Subcutaneous abdominal adipose tissue (tissue), 5 donors: ENCODE measurements at regions not wholly inside any gene's neighbourhood (a gene's known extent, or its start where the extent isn't known, plus 50 kb on each side); places are given as distances from the start of the nearest gene placed in this dataset.

ENCODE experiments used
- H3K27ac ChIP-seq: one replicate; pipeline ENCODE4 v1.7.0; 2013; ENCODE audit warnings: low read depth, mild to moderate bottlenecking, inconsistent platforms, low read length, moderate library complexity
- H3K27me3 ChIP-seq, 5 donors: one replicate each; pipeline ENCODE4 v1.7.0; 2013; ENCODE audit warnings: low read length in 5 of 5, inconsistent platforms in 1 of 5; ENCODE audit not compliant: control insufficient read depth in 5 of 5, insufficient read depth in 4 of 5
- H3K36me3 ChIP-seq, 5 donors: one replicate each; pipeline ENCODE4 v1.7.0; 2013; ENCODE audit warnings: low read length in 5 of 5; ENCODE audit not compliant: control insufficient read depth in 5 of 5, insufficient read depth in 5 of 5
- H3K4me1 ChIP-seq, 5 donors: one replicate each; pipeline ENCODE4 v1.7.0; 2013; ENCODE audit warnings: low read length in 5 of 5, mild to moderate bottlenecking in 3 of 5, moderate library complexity in 1 of 5; ENCODE audit not compliant: control insufficient read depth in 5 of 5, insufficient read depth in 5 of 5
- H3K4me3 ChIP-seq, 5 donors: one replicate each; pipeline ENCODE4 v1.7.0; 2013; ENCODE audit warnings: low read length in 5 of 5, low read depth in 1 of 5
- H3K9ac ChIP-seq, 5 donors: one replicate each; pipeline ENCODE4 v1.7.0; 2013; ENCODE audit warnings: low read length in 5 of 5, mild to moderate bottlenecking in 4 of 5, moderate library complexity in 3 of 5
- H3K9me3 ChIP-seq, 5 donors: one replicate each; pipeline ENCODE4 v1.7.0; 2013; ENCODE audit warnings: low read length in 5 of 5; ENCODE audit not compliant: control insufficient read depth in 5 of 5
- donor health status: healthy.
- donor health status: healthy.
- donor health status: healthy.
- donor health status: healthy.
- donor health status: healthy.

DNA sequence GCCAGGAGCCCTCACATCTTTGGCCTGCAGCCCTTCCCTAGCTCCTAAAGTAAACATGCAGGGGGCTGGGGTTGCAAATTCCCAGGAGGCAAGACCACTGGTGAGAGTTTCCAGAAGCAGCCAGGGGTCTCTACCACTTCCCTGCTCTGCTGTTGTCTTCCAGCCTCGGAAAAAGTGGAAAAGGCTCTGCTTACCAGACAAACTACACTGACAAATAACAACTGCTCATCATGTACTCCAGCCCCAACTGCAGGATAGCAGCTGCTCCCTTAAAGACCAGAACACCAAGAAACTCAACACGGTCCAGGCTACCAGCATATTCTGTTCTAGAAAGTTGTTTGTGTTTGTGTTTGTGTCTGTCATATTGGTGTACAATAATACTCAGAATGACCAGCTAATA lies 187.5 kb upstream of the MARCKS start:
- no peaks in the 10 kb centered on the region for H3K36me3 ChIP-seq
- no peaks in the 10 kb centered on the region for H3K9me3 ChIP-seq
- H3K4me1 ChIP-seq = peaks cover 8 to 29% (median 26%) of the 10 kb centered on the region in 5 donors
- H3K27me3 ChIP-seq = no peaks in the 10 kb centered on the region
- no peak overlapping the region for H3K4me3 ChIP-seq
- H3K27ac ChIP-seq = no peak overlapping the region
- H3K9ac ChIP-seq = no peak overlapping the region

DNA sequence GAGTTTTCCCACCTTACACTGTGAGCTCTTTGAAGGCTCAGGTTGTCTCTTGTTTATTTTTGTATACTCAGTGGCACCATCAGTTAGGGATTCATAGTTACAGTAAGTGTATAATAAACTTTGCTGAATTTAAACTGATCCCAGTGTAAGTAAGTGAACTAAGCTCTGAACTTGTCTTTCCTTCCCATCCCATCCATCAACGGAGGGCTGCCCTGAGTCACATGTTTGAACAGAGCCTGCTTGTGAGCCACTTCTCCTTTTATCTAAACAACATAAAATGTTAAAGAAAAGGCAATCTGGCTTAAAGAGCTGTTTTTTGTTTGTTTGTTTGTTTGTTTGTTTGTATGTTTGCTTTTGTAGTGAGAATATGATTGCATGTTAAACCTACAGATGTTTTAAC lies 185.7 kb upstream of the MARCKS start:
- H3K9ac ChIP-seq = peak overlapping the region in 1 of 5 donors; percentile 33
- H3K36me3 ChIP-seq = no peaks in the 10 kb centered on the region
- H3K9me3 ChIP-seq = no peaks in the 10 kb centered on the region
- no peak overlapping the region for H3K27ac ChIP-seq
- no peaks in the 10 kb centered on the region for H3K27me3 ChIP-seq
- no peak overlapping the region for H3K4me3 ChIP-seq
- peaks cover 8 to 29% (median 26%) of the 10 kb centered on the region in 5 donors for H3K4me1 ChIP-seq

GRCh38 chr6:113672491-113673149 lies 184.5 kb upstream of the MARCKS start:
- Histone ChIP-seq H3K27me3 (no peaks in the 10 kb centered on the region), H3K27ac (peak overlapping the region; percentile 55), H3K9ac (peak overlapping the region in 2 of 5 donors; percentile 6 to 21)

DNA sequence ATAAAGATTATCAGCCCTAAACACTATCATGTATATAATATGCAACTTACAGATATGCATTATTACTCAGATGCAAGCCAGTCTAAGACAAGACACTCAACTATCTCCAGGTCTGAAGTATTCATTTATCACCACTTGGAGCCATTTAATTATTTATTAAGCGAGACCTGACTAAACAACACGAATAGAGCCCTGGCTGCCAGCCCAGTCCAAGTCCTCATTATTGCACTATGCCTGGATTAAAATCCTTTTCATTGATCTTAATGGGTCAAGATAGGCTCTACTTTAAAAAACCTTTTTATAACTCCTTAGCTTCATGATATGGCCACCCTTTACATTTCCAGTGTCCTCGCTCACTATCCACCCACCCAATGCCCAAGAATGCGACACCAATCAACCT lies 183.1 kb upstream of the MARCKS start:
- H3K27me3 ChIP-seq = no peaks in the 10 kb centered on the region
- no peaks in the 10 kb centered on the region for H3K36me3 ChIP-seq
- no peak overlapping the region for H3K4me3 ChIP-seq
- H3K27ac ChIP-seq = no peak overlapping the region
- H3K9ac ChIP-seq = no peak overlapping the region
- H3K4me1 ChIP-seq = peaks cover 8 to 26% (median 22%) of the 10 kb centered on the region in 5 donors
- no peaks in the 10 kb centered on the region for H3K9me3 ChIP-seq

More at GRCh38 chr6:113672491-113673149, 184.5 kb upstream of the MARCKS start:
- Histone ChIP-seq H3K9me3 (no peaks in the 10 kb centered on the region), H3K36me3 (no peaks in the 10 kb centered on the region), H3K4me3 (peak overlapping the region; percentile 35 to 78 (median 59)), H3K4me1 (peaks cover 8 to 29% (median 26%) of the 10 kb centered on the region in 5 donors)

DNA sequence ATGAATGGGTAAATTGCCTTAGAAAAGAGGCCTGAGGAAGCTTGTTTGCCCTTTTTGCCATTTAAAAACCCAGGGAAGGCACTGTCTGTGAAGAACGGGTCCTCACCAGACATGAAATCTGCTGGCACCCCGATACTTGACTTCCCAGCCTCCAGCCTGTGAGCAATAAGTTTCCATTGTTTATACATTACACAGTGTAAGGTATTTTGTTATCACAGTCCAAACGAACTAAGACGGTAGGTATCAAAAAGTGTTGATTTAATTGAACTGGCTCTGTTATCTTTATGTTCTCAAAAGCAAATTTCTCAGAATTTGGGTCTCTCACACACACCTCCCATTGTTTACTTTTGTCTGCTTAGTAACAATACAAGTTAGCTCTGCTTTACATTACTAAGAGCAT lies 181.1 kb upstream of the MARCKS start:
- H3K4me3 ChIP-seq = no peak overlapping the region
- peaks cover 5 to 19% (median 14%) of the 10 kb centered on the region in 5 donors for H3K4me1 ChIP-seq
- no peaks in the 10 kb centered on the region for H3K9me3 ChIP-seq
- H3K27ac ChIP-seq = no peak overlapping the region
- H3K36me3 ChIP-seq = no peaks in the 10 kb centered on the region
- H3K9ac ChIP-seq = no peak overlapping the region
- H3K27me3 ChIP-seq = no peaks in the 10 kb centered on the region

GRCh38 chr6:113676968-113677367 lies 180.2 kb upstream of the MARCKS start:
- Histone ChIP-seq H3K36me3 (no peaks in the 10 kb centered on the region), H3K27ac (no peak overlapping the region), H3K9me3 (no peaks in the 10 kb centered on the region), H3K4me3 (no peak overlapping the region), H3K27me3 (no peaks in the 10 kb centered on the region), H3K4me1 (peaks cover 5 to 14% (median 11%) of the 10 kb centered on the region in 5 donors), H3K9ac (no peak overlapping the region)

- Histone ChIP-seq H3K36me3 (no peaks in the 10 kb centered on the region), H3K9ac (no peak overlapping the region), H3K4me3 (no peak overlapping the region), H3K27me3 (no peaks in the 10 kb centered on the region), H3K9me3 (no peaks in the 10 kb centered on the region), H3K27ac (no peak overlapping the region), H3K4me1 (no peaks in the 10 kb centered on the region)
These were observed 178.1 kb upstream of the MARCKS start for GRCh38 chr6:113679051-113679450.

GRCh38 chr6:113680301-113680700 lies 176.8 kb upstream of the MARCKS start:
- Histone ChIP-seq H3K27ac (no peak overlapping the region), H3K27me3 (no peaks in the 10 kb centered on the region), H3K9me3 (no peaks in the 10 kb centered on the region), H3K4me1 (no peaks in the 10 kb centered on the region), H3K36me3 (no peaks in the 10 kb centered on the region), H3K9ac (no peak overlapping the region), H3K4me3 (no peak overlapping the region)

- no peaks in the 10 kb centered on the region for H3K27me3 ChIP-seq
- no peaks in the 10 kb centered on the region for H3K36me3 ChIP-seq
- H3K9me3 ChIP-seq = no peaks in the 10 kb centered on the region
- no peaks in the 10 kb centered on the region for H3K4me1 ChIP-seq
- no peak overlapping the region for H3K4me3 ChIP-seq
- no peak overlapping the region for H3K9ac ChIP-seq
- H3K27ac ChIP-seq = no peak overlapping the region
These were observed 173.2 kb upstream of the MARCKS start for GRCh38 chr6:113683968-113684367.

- Histone ChIP-seq H3K9ac (no peak overlapping the region), H3K27ac (no peak overlapping the region), H3K27me3 (no peaks in the 10 kb centered on the region), H3K4me3 (no peak overlapping the region), H3K4me1 (no peaks in the 10 kb centered on the region), H3K36me3 (no peaks in the 10 kb centered on the region), H3K9me3 (no peaks in the 10 kb centered on the region)
These were observed 172.7 kb upstream of the MARCKS start for GRCh38 chr6:113684382-113684901.
